HCT116 (cell line): ENCODE measurements at regions not wholly inside any gene's neighbourhood (a gene's known extent, or its start where the extent isn't known, plus 50 kb on each side); places are given as distances from the start of the nearest gene placed in this dataset.

Experiments
- POLR2A ChIP-seq: IDR thresholded peaks from 2 replicates; pipeline ENCODE4 v1.7.0; 2011; ENCODE audit warnings: borderline replicate concordance; ENCODE audit not compliant: insufficient read depth, insufficient read length; ENCODE audit errors: extremely low read depth
- POLR2AphosphoS5 ChIP-seq: IDR thresholded peaks from 2 replicates; pipeline ENCODE4 v1.6.1; 2011; ENCODE audit warnings: mild to moderate bottlenecking, low read depth, low read length, moderate library complexity
- ZFX ChIP-seq: fragments of 450-650 bp; IDR thresholded peaks from 2 replicates; pipeline ENCODE4 v1.6.1; 2017
- ZNF274 ChIP-seq: fragments of 200-500 bp; sonication (Bioruptor generic); IDR thresholded peaks from 2 replicates; pipeline ENCODE4 v1.6.1; 2014; ENCODE audit warnings: mild to moderate bottlenecking, low read depth, low read length, inconsistent platforms
- TF ChIP-seq, protein P1 (sequence below), 3 experiments: fragments of 200-600 bp in 1 of 3; sonication (generic) in 1 of 3; IDR thresholded peaks in 2 of 3; conservative IDR thresholded peaks in 1 of 3; 2 replicates each; pipeline ENCODE4 v1.5.1; 2012 to 2017; ENCODE audit warnings: low read depth in 2 of 3, low read length in 2 of 3, antibody characterized with exemption in 1 of 3, borderline replicate concordance in 1 of 3, control low read depth in 1 of 3, mild to moderate bottlenecking in 1 of 3, mixed read lengths in 1 of 3, mixed run types in 1 of 3, moderate library complexity in 1 of 3; ENCODE audit not compliant: insufficient read depth in 1 of 3

DNA sequence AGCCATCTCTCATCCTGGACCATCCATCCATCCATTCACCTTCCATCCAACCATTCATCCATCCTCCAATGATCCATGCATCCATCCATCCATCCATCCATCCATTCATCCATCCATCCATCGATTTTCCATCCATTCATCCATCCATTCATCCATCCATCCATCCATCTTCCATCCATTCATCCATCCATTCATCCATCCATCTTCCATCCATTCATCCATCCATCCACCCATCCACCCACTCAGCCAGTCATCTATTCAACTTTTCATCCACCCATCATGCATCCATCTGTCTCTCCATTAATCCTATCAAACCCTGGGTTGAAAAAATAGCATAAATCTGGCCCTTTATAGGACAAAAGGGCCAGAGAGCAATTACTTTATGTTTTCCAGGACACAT, 158.3 kb upstream of the WSCD1 start:
- no peak for TF ChIP-seq POLR2AphosphoS5
- TF ChIP-seq, protein P1, sequence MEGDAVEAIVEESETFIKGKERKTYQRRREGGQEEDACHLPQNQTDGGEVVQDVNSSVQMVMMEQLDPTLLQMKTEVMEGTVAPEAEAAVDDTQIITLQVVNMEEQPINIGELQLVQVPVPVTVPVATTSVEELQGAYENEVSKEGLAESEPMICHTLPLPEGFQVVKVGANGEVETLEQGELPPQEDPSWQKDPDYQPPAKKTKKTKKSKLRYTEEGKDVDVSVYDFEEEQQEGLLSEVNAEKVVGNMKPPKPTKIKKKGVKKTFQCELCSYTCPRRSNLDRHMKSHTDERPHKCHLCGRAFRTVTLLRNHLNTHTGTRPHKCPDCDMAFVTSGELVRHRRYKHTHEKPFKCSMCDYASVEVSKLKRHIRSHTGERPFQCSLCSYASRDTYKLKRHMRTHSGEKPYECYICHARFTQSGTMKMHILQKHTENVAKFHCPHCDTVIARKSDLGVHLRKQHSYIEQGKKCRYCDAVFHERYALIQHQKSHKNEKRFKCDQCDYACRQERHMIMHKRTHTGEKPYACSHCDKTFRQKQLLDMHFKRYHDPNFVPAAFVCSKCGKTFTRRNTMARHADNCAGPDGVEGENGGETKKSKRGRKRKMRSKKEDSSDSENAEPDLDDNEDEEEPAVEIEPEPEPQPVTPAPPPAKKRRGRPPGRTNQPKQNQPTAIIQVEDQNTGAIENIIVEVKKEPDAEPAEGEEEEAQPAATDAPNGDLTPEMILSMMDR (IDR thresholded peaks at IDR 0.05 in 2 of 3, conservative IDR thresholded peaks at IDR 0.05 in 1 of 3; ENCODE audit: borderline replicate concordance in 1 of 3, insufficient read depth in 1 of 3, low read depth in 2 of 3, low read length in 2 of 3): no peak
- no peak for TF ChIP-seq ZNF274
- TF ChIP-seq ZFX: no peak
- no peak for TF ChIP-seq POLR2A
